Fibroblast of villous mesenchyme (primary cell): ENCODE measurements at regions not wholly inside any gene's neighbourhood (a gene's known extent, or its start where the extent isn't known, plus 50 kb on each side); places are given as distances from the start of the nearest gene placed in this dataset.
"Not testable (repeated sequence)": the region's sequence is repeated elsewhere in the genome, so short reads cannot be mapped to it uniquely, and the experiment has no call there.

Experiments
- DNase-seq: peaks from one replicate; pipeline ENCODE4 v3.0.0-alpha.2; 2010; ENCODE audit warnings: low read depth
- H3K4me3 ChIP-seq: 2 replicates; pipeline ENCODE4 v1.5.1; 2011; ENCODE audit warnings: low read depth, mild to moderate bottlenecking, low read length
- TF ChIP-seq, protein P1 (sequence below): IDR thresholded peaks from 2 replicates; pipeline ENCODE4 v1.5.1; 2012; ENCODE audit warnings: low read depth, mild to moderate bottlenecking, low read length; ENCODE audit not compliant: insufficient read depth

DNA sequence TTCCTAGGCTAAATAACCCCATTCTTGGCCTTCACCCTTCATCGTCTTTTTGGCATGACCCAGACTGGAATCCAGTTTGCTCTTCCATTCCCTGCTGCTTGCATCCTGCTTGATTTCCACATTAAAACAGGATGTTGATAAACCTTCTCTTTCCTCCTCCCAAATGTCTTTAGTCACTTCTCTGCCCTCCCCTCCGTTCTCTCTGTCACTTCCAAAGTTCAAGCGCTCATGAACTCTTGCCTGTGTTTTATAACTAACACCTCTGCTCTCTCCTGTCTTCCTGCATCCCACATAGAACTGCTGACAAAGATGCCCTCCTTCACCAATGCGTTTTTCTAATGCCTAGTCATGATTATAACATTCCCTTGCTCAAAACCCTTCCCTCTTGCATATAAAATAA is 65.6 kb upstream of the SLC44A3 start:
- TF ChIP-seq, protein P1, sequence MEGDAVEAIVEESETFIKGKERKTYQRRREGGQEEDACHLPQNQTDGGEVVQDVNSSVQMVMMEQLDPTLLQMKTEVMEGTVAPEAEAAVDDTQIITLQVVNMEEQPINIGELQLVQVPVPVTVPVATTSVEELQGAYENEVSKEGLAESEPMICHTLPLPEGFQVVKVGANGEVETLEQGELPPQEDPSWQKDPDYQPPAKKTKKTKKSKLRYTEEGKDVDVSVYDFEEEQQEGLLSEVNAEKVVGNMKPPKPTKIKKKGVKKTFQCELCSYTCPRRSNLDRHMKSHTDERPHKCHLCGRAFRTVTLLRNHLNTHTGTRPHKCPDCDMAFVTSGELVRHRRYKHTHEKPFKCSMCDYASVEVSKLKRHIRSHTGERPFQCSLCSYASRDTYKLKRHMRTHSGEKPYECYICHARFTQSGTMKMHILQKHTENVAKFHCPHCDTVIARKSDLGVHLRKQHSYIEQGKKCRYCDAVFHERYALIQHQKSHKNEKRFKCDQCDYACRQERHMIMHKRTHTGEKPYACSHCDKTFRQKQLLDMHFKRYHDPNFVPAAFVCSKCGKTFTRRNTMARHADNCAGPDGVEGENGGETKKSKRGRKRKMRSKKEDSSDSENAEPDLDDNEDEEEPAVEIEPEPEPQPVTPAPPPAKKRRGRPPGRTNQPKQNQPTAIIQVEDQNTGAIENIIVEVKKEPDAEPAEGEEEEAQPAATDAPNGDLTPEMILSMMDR = no peak
- peak; percentile 41 for DNase-seq
- no peak overlapping the region for H3K4me3 ChIP-seq

DNA sequence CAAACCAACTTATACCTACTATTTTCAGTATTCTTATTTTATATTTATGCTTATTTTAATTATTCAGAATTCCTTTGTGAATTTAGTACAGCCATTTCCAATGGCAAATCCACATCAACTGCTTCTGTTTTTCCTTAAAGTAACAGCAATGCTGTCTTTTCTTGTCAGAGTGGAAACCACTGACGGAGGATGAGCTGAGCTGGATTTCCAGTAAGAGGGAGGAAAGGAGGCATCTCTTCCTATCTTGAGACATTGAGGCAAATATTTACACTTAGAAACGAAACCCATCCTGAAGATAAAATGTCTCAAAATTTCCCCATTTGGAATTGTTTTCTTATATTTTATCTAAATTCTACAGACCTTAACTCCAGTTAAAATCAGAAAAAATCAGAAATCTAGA is 66.1 kb upstream of the SLC44A3 start:
- TF ChIP-seq, protein P1 = no peak
- H3K4me3 ChIP-seq = no peak overlapping the region
- peak; percentile 34 for DNase-seq

DNA sequence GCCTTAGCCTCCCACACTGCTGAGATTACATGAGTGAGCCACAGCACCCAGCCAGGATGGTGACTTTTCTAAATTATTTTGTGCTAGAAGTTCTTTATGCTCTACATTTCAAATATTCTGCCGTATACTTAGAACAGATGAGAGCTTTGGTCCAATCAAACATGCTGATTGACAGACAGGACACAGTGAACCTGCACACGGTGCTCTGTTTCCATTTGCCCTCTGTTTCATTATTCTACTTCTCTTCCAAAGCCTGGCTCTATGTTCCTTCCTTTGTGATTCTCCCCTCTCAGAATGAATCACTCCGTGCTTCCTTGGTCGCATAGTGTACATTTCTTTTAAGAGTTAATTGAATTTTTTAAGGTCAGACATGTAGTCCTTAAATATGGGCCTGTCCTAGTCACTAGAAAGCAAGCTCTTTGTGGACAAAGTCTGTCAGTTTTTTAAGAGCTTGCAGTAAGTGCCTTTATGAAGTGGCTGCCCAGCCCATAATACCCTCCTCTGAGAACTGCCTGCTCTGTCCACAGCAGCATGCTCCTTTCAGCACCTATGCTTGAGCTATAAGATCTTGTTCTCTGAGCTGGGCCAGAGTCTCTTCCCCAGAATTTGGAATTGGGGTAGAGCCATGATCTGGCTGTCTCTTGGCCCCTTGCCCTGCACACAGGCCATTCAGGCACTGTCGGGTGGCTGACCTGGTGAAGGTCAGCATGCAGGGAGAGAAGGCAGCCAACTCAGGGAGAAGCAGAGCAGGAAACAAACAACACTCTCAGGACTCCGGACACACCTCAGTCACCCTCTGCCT is 66.8 kb upstream of the SLC44A3 start:
- TF ChIP-seq, protein P1 = no peak
- DNase-seq = peak; percentile 50
- H3K4me3 ChIP-seq = no peak overlapping the region

DNA sequence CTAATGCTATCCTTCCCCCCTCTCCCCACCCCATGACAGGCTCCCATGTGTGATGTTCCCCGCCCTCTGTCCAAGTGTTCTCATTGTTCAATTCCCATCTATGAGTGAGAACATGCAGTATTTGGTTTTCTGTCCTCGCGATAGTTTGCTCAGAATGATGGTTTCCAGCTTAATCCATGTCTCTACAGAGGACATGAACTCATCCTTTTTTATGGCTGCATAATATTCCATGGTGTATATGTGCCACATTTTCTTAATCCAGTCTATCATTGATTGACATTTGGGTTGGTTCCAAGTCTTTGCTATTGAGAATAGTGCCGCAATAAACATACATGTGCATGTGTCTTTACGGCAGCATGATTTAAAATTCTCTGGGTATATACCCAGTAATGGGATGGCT is 68.7 kb upstream of the SLC44A3 start:
- DNase-seq, H3K4me3 ChIP-seq: not testable (repeated sequence)

DNA sequence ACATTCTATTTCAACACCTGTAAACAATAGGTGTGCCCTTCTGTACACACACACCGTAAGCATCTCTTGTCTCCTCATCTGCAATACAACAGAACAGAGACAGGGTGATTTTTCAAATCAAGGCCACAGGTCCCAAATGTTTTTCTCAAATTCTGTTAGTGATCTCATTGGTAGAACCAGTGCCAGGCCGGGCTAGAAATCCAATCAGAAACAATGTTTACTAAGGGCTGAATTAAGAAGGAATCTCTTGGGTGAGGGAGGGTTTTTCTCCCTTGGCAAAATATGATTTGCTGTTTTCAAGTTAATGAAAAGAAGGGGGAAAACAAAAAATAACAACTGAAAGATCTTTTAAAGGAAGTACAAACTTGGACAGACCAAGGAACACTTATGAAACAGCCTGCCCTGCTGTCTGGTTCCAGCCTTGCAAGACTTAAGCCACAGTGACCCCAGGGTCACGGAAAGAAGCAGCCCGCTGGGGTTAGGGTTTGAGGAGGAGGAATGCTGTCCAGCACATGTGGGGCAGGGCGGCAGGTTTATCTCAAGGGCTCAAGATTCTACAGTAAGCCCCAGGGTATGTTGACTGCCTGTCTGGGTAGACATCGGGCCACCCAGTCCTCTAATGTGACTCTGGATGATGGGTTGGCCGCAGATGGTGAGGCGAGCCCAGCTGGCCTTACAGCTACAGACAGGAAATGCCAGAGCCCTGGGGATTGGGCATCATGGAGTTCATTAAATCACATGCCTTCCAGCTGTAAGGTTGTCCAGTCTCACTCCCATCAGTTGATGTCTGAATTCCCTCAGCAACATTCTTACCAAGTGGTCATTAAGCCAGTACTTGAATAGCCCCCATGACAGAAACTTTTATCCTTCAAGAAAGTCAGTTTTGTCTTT is 73.3 kb upstream of the SLC44A3 start:
- TF ChIP-seq, protein P1 = peak; percentile 34
- H3K4me3 ChIP-seq = no peak overlapping the region
- DNase-seq = peak; percentile 96

DNA sequence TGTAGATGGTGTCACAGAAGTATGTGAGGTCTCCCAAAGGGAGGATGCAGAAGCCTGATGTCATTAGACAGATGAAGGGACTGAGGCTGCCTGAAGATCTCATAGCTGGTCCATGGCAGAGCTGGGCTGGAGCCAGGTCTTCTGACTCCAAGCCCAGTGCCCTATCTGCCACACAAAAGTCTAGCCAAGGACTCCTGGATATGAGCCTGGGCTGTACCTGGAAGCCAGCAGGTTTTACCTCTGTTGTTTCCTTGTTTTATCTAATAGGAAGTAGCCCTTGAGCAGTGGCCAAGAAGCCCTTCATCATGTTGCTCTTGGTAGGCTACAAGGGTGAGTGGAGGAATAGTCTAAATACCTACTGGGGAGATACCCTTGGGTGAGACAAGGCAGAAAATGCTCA is 74.4 kb upstream of the SLC44A3 start:
- TF ChIP-seq, protein P1 = no peak
- no peak overlapping the region for H3K4me3 ChIP-seq
- DNase-seq = no peak

DNA sequence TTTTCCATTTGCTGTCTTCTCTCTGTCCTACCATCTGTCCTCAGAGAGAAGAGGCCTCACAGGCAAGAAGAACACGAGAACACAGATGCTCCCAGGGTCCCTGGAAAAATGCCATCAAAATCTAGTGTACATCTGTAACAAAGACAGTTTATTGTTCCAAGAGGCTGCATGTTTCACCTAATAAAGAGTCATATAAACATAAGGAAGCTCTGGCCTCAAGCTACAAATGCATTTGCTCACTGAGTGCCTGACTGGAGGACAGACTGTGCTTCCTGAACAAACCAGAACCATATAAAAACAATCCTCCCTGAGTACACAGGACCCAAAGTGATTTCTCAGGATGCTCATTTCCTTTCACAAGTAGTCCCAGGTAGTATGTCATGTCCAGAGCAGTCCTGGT is 76.3 kb upstream of the SLC44A3 start:
- TF ChIP-seq, protein P1 = no peak
- DNase-seq = peak; percentile 85
- no peak overlapping the region for H3K4me3 ChIP-seq
